ENCODE measurements at regions not wholly inside any gene's neighbourhood (a gene's known extent, or its start where the extent isn't known, plus 50 kb on each side); places are given as distances from the start of the nearest gene placed in this dataset.

GRCh38 chr21:23930565-23930964 is 1676.7 kb downstream of the MRPL39 start:
- no peak for TF ChIP-seq CTCF (IDR thresholded peaks at IDR 0.05; ENCODE audit: control extremely low read depth in 1 of 3, insufficient read depth in 1 of 3, low read depth in 1 of 3, low read length in 3 of 3)
- TF ChIP-seq RFX5 (IDR thresholded peaks at IDR 0.05; ENCODE audit: borderline replicate concordance, low read depth, low read length): no peak
- no peak for TF ChIP-seq KDM1A (IDR thresholded peaks at IDR 0.05; ENCODE audit: borderline replicate concordance, low read length)
- TF ChIP-seq ATF2 (IDR thresholded peaks at IDR 0.05; ENCODE audit: low read length): no peak
- TF ChIP-seq POLR2AphosphoS5 (IDR thresholded peaks at IDR 0.05; ENCODE audit: low read depth, low read length): no peak
- no peak for TF ChIP-seq EGR1 (IDR thresholded peaks at IDR 0.05; ENCODE audit: borderline replicate concordance, low read depth, low read length)
- TF ChIP-seq CEBPB (IDR thresholded peaks at IDR 0.05; ENCODE audit: low read depth, low read length): no peak
- no peak for TF ChIP-seq POLR2A (IDR thresholded peaks at IDR 0.05; ENCODE audit: control extremely low read depth in 1 of 2, low read depth in 2 of 2, low read length in 2 of 2)
- TF ChIP-seq MAX (IDR thresholded peaks at IDR 0.05): no peak
- TF ChIP-seq EZH2 (IDR thresholded peaks at IDR 0.05; ENCODE audit: low read depth, low read length, severe bottlenecking): no peak
- no peak for TF ChIP-seq SRF (IDR thresholded peaks at IDR 0.05; ENCODE audit: low read depth, low read length)
- TF ChIP-seq ATF3 (IDR thresholded peaks at IDR 0.05; ENCODE audit: insufficient read depth, low read depth, low read length): no peak
